Right lobe of liver (tissue), 4 donors: ENCODE measurements at regions not wholly inside any gene's neighbourhood (a gene's known extent, or its start where the extent isn't known, plus 50 kb on each side); places are given as distances from the start of the nearest gene placed in this dataset.

Experiments
- CTCF ChIP-seq, 4 donors: fragments of 200-600 bp in 3 of 4; fragments of 450-650 bp in 1 of 4; IDR thresholded peaks; one replicate each; pipeline versions ENCODE4 v1.5.1 to v1.8.0; 2016 to 2022; ENCODE audit warnings: antibody characterized with exemption in 4 of 4, mild to moderate bottlenecking in 2 of 4
- POLR2A ChIP-seq: fragments of 450-650 bp; IDR thresholded peaks from one replicate; pipeline ENCODE4 v1.6.1; 2017; ENCODE audit warnings: antibody characterized with exemption, mild to moderate bottlenecking
- donor health status: DM: no; HTN: no; CAD: no.
- donor health status: DM: no; HTN: no; CAD: no.
- donor health status: DM: no; HTN: yes; CAD: no.

DNA sequence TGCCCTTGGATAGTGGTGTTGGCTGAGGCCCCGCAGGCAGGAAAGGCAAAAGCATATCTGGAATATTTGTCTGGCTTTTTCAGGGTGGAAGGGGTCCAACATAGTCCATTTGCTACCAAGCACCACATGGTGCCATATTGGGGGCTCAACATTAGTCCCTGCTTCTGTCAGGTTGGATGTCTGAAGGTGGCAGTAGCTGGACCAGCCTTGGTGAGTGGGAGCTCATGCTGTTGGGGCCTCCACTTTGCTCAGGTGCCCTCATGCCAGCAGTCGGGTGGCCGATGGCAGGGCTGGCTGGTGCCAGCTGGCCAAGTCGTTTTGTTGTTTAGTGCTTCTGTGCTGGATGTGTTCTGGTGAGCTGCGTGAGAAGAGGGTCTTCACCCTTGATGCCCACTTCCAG lies 135.3 kb downstream of the PAPOLA start:
- no peak for TF ChIP-seq CTCF (IDR thresholded peaks at IDR 0.05)
- TF ChIP-seq POLR2A = no peak
